GM18519 (cell line): ENCODE measurements at regions not wholly inside any gene's neighbourhood (a gene's known extent, or its start where the extent isn't known, plus 50 kb on each side); places are given as distances from the start of the nearest gene placed in this dataset.

Source experiments
- ATAC-seq: cut with Tn5 transposase; IDR thresholded peaks from one replicate; pipeline ENCODE4 v1.9.1; 2021; ENCODE audit warnings: mild to moderate bottlenecking, moderate library complexity; ENCODE audit not compliant: unreplicated experiment, low FRiP score

GRCh38 chr13:71090990-71091389 lies 776.0 kb downstream of the DACH1 start:
- ATAC-seq = no peak

DNA sequence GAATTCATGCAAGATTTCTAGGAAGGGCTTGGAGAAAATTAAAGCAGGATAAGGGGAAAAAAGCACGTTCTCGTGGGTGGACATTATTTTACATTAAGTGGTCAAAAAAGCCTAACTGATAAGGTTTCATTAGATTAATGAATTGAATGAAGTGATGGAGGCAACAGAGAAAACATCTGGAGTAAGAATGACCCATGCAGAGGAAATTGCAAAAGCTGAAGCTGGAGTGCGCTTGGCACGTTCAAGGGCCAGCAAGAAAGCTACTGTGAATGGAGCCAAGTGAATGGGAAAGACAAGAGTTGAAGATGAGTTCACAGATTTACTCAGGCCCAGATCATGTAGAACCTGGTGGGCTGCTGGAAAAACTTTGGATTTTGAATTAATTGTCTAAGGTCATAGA lies 777.9 kb downstream of the DACH1 start:
- ATAC-seq = no peak

DNA sequence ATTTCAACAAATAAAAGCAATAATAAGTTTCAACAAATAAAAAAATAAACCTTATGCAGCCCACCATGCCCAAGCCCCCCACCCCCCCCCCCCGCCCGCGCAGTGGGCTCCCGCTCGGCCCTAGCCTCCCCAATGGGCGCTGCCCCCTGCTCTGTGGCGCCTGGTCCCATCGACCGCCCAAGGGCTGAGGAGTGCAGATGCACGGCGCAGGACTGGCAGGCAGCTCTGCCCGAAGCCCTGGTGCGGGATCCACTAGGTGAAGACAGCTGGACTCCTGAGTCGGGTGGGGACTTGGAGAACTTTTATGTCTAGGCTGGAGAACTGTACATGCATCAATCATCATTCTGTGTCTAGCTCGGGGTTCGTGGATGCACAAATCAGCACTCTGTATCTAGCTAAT lies 779.6 kb downstream of the DACH1 start:
- no peak for ATAC-seq

DNA sequence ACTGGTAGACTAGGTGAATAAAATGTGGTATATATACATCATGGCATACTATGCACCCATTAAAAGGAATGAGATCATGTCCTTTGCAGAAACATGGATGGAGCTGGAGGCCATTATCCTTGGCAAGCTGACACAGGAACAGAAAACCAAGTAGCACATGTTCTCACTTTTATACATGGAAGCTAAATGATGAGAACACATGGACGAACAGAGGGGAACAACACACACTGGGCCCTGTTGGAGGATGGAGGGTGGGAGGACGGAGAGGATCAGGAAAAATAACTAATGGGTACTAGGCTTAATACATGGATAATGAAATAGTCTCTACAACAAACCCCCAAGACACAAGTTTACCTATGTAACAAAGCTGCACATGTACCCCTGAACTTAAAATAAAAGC lies 780.0 kb downstream of the DACH1 start:
- ATAC-seq = no peak

- no peak for ATAC-seq
Observed at GRCh38 chr13:71082631-71083030, 784.4 kb downstream of the DACH1 start.

DNA sequence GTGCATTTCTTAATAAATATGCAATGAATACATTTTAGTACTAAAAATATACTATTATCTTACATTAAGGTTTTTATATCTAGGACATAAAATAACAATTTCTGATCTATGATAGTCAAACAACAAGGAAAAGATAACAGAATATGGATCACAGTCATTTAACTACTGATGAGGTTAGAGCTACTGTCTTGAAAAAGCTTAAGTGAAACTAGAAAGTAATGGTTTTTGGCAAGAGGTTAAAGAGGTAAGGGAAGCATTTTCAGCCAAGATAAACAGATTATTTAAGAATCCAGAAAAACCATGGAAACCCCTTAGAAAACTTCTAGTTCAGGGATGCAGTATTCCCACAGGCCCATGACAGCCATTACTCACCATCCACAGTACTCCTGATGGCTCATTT lies 787.4 kb downstream of the DACH1 start:
- ATAC-seq = no peak

DNA sequence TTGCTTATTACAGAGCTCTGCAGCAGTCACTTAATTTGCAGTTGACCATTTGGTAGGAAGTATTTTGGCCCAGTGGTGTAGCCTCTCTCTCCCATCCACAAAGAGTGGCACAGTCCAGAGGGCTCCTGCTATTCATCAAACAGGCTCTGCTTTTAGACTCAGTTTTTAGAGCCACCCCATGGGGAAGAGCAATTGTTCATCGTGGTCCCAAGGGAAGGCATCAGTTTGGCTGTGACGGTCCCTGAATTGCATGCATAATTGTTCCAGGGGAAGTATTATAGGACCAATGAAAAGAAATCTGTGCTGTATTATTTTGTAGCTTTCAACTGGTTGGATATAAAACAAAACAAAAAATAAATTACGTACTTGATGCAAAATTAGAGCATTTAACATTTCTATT lies 799.0 kb downstream of the DACH1 start:
- ATAC-seq = no peak

- no peak for ATAC-seq
Observed at GRCh38 chr13:71067165-71067815, 799.7 kb downstream of the DACH1 start.

DNA sequence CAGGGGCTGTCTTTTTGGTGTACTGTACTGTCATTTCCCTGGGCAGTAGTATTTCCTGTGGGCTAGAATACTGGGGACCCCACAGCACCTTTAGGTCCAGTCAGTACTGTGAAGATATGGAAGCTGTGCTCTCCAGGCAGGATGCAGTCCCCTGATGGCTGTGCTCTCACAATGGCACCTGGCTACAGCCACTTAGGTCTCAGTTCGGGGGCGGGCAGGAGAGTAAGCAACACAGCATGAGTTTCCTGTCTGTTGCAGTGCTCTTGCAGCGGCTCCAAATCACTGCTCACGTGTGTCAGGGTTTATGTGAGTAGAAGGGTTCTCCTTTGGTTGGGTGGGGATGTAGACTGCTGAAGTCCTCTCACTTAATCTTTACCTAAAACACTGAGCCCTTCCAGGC lies 810.4 kb downstream of the DACH1 start:
- ATAC-seq = no peak

DNA sequence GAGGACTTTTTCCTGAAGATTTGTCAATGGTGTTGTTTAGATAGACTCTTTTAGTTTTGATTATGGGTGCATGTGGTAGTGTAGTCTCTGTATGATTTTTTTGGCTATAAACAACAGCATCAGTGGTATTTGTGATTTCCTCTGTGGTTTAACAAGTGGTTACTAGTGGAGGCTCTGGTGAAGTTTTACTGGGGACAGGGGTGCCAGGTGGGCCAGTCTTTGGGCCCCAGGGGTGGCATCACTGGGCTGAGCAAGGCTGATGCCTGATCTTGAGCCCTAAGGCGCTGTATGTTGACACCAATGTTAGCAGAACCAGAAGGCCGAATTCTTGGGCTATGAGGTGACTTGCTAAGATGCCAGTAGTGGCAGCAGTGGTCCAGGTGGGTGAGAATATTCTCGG lies 811.4 kb downstream of the DACH1 start:
- ATAC-seq = no peak

DNA sequence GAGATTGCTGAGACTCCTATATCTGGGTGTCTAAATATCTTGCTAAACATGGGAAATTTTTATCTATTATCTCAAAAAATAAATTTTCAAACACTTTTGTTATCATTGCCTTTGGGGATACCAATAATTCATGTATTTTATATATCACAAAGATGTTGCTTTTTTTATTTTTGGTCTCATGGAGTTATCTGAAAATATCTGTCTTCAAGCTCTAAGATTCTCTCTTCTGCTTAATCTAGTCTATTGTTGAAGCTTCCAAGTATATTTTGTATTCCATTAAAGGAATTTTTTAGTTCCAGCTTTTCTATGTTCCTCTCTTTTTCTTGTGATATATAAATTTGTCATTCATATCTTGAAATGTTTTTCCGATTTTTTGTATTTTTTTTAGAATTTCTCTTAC lies 812.0 kb downstream of the DACH1 start:
- ATAC-seq = no peak

DNA sequence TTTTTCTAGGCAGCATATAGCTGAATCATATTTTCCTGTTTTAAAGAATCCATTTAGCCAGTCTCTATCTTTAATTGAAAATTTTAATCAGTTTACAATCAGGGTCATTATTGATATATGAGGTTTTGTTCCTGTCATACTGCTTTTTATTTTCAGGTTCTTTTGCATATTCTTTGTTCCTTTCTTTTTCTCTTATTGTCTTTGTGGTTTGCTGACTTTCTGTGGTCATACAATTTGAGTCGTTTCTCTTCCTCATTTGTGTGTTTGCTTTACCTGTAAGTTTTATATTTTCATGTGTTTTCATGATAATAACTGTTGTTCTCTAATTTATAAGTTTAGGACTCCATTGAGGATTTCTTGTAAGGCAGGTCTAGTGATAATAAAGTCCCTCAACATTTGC lies 812.6 kb downstream of the DACH1 start:
- ATAC-seq = peak; percentile 78

- no peak for ATAC-seq
Observed at GRCh38 chr13:71051573-71051972, 815.4 kb downstream of the DACH1 start.

- no peak for ATAC-seq
Observed at GRCh38 chr13:71046360-71047079, 820.5 kb downstream of the DACH1 start.

- ATAC-seq = no peak
Observed at GRCh38 chr13:71045101-71045500, 821.9 kb downstream of the DACH1 start.

GRCh38 chr13:71039440-71039839 lies 827.6 kb downstream of the DACH1 start:
- no peak for ATAC-seq

GRCh38 chr13:71034018-71034417 lies 833.0 kb downstream of the DACH1 start:
- no peak for ATAC-seq

DNA sequence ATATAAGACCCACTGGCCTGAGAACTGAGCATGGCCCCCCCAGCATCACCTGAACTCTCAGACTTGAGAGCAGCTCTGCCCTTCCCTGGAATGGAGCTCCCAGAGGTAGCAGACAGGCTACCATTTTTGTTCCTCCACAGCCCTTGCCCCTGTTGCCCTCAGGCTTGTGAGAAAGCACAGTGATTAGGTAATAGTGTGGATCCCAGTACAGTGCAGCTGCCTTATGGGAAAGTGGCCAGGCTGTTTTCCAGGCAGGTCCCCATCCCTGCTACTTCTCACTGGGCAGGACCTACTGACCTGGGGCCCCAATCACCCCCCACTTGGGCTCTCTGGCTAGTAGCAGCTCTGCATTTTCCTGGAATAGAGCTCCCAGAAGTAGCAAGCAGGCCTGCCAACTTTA lies 834.0 kb downstream of the DACH1 start:
- ATAC-seq = no peak

DNA sequence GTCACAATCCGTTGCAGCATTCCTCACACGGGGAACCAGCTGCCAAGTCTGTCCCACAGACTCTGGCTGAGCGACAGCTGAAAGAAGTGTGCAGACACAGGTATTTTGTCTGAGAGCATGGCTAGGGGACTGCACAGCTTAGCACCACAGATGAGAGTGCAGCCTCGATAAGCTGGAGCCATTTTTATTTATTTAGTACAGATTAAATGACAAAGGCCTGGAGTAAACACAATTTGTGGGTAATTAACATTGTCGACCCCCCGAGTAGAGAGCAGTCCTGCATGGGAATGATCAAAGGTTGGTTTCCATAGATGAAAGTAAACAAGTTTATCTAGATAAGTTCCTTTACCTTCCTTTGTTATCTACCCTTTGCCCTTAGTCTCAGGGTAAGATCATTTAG lies 836.2 kb downstream of the DACH1 start:
- no peak for ATAC-seq

DNA sequence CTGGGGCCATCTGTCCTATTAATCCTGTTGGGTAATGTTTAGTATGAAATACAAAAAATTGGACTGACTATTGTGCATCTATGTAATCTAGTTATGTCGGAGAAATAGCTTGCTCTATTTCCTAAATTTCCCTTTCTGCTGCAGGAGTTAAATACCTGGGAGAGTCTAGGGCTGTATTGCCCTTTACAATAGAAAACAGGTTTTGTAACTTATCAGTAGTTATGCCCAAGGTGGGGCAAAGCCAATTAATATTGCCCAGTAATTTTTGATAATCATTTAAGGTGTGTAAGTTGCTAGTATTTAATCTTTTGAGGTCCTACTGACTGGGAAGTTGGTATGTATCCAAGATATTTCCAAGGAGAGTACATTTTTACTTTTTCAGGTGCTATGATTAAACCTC lies 838.1 kb downstream of the DACH1 start:
- ATAC-seq = no peak

DNA sequence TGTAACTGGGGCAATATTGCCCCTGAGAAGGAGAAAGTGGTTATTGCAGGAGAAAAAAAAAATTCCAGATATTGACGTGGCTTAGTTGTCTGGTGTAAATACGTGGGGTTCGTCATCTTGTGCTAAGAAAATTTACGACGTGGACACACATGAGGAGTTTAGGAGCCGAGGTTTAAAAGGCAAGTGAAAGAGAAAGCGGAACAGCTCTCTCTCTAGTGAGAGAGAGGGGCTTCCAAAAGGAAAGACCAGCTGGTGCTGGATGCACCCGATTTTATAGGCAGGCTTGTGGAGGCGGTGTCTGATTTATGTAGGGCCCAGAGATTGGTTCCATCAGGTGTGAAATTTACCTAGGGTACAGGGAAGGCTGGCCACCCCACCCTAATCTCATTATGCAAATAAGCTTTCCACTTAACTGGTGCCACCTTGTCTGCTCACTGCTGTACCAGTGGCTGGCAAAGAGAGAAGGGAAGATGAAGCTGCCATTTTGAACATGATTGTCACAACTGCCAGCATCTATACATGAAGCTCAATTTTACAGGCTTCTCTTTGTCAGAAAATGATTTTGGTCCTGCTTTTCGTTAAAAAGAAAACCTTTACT lies 845.1 kb downstream of the DACH1 start:
- ATAC-seq = no peak

DNA sequence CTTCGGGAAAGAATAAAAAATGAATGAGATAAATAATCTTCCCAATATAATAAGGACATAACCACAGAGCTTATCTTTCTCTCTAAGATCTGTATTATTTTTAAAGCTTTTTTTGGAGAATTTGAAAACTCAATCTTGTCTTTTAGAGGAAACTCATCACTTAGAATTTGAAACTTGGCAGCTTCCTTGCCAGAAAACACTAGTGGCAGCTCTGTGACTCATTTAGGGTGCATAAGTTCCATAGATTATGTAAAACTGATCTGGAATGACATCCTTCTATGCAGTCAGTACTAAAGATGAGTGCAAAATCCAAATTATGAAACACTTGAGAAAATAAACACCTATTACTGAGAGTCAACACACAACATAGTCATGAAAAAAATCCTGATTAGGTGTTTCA lies 848.0 kb downstream of the DACH1 start:
- no peak for ATAC-seq
